RPMI7951 (cell line): ENCODE measurements at regions not wholly inside any gene's neighbourhood (a gene's known extent, or its start where the extent isn't known, plus 50 kb on each side); places are given as distances from the start of the nearest gene placed in this dataset.

Experiments
- DNase-seq: peaks from one replicate; pipeline ENCODE4 v3.0.0-alpha.2; 2012; ENCODE audit warnings: low read depth

DNA sequence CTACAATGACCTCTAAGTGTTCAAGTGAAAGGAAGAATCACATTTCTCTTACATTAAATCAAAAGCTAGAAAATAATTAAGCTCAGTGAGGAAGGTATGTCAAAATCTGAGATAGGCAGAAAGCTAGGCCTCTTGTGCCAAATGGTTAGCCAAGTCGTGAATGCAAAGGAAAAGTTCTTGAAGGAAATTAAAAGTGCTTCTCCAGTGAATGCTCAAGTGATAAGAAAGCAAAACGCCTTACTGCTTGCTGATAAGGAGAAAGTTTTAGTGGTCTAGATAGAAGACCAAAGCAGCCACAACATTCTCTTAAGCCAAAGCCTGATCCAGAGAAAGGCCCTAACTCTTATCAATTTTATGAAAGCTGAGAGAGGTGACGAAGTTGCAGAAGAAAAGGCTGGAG lies 932.3 kb upstream of the ACVR2A start:
- no peak for DNase-seq

DNA sequence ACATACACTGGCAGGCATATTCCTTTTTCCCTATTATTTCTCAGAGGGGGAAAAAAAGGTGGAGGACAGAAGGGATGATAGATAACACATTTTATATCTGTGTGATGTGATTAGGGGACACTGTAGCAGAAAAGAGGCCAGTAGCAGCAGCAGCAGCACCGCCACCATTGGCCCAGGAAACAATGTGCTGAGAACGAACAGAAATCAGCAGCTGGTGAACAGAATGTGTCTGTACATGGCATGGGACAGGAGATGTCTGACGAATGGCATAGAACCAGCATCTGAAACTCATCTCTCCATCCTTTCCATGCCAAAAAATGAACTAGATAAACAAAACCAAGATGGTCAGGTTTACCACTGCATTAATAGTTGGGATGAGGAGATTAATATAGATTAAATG lies 936.1 kb upstream of the ACVR2A start:
- DNase-seq = no peak

DNA sequence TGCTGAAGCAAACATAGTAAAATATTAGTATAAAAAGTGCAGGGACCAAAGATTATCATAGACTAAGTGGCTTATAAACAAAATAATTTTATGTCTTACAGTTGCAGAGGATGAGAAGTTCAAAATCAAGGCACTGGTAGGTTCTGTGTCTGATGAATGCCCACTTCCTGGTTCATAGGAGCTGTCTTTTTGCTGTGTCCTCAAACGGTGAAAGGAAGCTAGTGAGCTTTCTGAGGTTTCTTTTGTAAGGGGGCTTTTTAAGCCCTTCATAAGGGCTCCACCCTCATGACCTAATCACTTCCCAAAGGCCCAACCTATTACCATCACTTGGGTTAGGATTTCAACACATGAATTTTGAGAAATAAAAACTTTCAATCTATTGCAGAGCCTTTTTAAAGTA lies 946.7 kb upstream of the ACVR2A start:
- no peak for DNase-seq

DNA sequence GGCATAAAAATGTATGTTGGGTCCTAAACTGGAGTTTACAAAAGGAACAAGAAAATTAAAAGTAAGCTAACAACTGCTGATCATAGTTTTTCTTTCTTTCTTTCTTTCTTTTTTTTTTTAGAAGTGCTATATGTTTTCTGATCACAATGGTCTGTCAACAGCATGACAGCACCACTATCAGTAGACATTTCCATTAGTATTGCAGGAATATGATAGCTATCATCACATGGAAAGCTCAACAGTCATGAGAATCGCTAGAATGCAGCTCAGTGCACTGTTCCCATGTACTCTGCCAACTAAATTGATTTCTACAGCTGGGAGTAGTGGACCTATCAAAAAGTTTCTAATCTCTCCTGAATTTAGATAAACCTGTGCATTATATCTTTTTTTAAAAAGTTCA lies 950.3 kb upstream of the ACVR2A start:
- no peak for DNase-seq

DNA sequence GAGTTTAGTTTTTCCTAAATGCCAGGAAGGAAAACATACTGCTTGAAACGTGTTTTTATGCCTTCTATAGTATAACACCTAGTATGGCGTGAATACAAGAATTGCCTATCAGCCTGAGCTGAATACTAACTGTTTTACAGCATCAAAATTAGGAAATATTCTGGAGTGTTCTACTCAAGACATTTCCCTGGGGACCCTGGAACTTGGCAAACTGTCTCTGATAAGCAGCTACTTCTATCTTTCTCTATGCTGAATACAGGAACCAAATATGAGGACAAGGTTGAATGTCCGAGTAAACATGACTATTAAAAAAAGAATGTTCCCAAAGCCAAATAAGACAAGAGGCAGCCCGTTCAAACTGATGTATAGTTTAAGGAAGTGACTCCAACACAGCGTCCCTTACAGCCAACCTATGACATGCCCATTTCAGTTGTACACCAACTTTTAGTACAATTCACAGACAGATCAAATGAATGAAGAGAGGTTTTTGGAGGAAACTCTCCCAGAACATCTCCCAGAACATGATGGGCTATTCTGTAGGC lies 951.3 kb upstream of the ACVR2A start:
- no peak for DNase-seq

DNA sequence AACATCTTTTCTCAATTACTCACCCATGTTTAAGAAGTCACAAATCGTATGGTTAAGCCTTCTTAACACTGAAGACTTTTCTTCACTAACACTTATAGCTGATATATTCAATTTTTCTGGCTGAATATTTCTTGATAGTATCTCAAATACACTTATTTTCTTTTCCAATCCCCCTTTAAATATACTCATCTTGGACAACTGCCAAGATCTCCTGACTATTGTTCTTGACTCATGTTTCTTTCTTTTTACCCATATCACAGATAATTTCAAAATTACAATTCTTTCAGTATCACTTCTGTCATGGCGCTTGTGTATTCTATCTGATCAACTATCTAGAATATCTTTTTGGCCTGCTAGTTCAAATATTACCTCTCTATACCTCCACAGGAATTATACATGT lies 954.3 kb upstream of the ACVR2A start:
- DNase-seq = no peak

DNA sequence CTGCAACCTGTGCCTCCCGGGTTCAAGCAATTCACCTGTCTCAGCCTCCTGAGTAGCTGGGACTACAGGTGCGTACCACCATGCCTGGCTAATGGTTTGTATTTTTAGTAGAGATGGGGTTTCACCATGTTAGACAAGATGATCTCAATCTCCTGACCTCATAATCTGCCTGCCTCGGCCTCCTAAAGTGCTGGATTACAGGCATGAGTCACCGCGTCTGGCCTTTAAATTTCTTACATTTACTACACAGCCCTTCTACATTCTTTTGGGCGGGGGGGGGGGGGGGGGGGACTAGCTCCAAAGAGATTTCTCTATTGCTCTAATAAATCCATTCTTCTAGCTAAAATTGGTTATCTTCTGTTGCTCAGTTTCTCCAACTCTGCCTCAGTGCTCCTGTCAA lies 964.9 kb upstream of the ACVR2A start:
- DNase-seq = peak; percentile 3

DNA sequence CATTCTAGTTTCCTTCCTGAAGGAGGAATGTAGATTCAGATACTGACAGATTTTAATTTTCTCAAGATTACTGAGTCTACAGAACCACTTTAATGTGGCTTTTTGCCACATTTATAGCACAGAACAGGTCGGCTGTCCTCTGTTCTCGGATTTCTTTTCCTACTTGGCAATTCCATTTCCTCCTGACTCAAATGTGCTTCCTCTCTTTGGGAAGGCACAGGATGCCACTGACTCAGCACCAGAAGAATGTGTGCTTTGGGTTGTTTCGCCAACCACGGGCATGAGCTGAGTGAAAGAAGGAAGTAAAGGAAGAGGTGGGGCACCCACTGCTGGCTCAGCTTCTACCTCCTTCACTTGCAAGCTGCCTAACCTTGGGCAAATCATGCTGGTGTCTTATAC lies 970.6 kb upstream of the ACVR2A start:
- DNase-seq = peak; percentile 65

DNA sequence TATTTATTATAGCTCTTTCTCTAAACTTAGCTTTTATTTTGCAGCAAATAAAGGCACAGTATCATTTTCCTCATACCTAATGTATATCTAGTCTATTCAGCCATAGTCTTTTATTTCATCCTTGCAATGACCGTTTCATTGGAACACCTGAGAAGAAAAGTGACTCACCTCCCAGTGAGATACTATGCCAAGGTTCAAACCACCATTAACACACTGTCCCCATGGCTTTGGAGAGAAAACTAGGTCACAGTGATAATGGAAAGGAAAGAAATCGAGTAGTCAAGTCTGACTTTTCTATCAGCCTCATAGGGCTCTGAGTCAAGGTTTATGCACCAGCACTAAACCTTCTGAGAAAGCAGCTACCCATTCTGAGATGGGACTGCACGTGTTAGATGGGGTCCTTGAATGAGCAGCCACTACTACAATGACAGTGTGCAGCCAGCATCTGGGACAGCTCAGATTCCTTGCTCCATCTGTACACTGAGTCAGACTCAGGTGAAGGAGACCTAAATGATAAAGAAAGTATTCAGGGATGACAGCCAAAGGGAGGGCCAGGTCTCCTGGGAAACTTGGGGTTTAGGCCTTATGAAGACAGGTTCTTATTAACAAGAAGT lies 971.1 kb upstream of the ACVR2A start:
- no peak for DNase-seq

DNA sequence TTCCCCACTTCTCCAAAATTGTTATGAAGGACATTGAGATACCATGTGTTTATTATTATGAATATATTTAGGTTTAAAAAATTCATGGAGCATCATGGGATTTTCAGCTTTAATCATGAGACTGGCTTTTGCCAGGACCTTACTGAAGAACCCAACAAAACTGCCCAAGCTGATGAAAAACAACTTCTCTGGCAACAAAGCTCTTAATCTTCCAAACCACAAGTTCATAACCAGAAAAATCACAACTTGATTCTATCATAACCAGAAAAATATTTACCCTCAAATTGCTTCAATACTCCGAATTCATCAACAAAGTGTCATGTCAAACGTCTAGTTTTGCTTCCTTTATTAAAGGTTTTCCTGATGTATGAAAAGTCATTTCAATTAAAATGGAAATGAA lies 971.8 kb upstream of the ACVR2A start:
- no peak for DNase-seq

DNA sequence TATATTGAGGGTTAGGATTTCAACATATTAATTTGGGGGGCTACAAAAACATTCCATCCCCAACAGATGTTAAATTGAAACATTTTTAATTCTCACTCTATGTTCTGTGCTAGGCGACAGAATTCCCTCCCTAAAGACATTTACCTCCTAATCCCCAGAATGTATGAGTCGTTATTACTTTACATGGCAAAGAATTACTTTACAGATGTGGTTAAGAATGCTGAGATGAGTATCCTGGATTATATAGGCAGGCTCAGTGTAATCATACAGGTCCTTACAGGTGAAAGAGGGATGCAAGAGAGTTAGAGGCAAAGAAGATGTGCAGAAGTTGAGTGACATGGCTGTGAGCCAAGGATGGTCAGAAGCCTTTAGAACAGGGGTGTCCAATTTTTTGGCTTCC lies 974.1 kb upstream of the ACVR2A start:
- no peak for DNase-seq

DNA sequence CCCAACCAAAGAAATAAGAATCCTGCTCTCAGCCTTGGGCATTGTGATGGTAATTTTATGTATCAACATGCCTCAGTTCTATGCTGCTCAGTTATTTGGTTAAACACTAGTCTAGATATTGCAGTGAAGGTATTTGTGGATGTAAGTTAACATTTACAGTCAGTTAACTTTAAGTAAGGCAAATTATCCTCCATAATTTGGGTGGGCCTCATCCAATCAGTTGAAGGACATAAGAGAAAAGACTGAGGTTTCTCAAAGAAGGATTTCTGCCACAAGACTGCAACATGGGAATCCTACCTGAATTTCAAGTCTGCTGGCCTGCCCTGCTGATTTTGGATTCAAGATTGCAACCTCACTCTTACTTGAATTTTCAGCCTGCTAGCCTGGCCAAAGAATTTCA lies 975.5 kb upstream of the ACVR2A start:
- no peak for DNase-seq

DNA sequence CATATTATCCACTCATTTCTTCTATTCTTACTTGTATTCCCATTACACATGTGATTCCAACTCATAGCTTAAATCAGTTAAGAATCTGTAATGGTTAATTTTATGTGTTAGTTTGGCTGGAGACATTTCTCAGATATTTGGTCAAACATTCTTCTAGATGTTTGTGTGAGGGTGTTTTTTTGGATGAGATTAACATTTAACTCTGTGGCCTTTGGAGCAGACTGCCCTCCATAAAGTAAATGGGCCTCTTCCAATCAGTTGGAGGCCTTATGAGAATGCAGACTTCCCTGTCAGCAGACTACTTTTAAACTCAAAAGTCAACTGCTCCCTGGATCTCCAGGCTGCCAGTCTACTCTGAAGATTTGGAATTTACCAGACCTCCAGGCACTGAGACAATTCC lies 976.8 kb upstream of the ACVR2A start:
- no peak for DNase-seq

DNA sequence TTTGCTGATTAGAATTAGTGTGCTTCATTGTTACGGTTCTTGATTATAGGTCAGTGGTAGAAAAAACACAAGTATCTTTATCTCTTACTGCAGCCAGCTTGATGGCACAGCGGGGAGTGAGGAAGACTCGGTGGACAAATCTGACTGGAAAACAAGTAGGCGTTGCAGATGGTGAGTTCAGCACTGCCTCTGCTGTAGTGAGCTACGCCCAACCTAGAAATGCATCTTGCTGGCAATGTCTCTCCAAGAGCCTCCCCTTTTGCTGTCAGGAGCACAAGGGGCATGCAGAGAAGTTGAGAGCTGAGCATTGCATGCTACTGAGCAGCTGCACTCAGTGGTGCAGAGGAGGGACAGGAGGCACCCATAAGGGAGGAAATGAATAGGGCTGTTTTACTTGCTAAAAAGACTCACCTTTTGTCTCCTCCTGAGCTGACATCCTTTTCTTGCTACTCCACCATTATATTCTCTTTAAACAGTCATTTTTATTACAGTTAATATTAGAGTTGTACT lies 977.3 kb upstream of the ACVR2A start:
- no peak for DNase-seq

DNA sequence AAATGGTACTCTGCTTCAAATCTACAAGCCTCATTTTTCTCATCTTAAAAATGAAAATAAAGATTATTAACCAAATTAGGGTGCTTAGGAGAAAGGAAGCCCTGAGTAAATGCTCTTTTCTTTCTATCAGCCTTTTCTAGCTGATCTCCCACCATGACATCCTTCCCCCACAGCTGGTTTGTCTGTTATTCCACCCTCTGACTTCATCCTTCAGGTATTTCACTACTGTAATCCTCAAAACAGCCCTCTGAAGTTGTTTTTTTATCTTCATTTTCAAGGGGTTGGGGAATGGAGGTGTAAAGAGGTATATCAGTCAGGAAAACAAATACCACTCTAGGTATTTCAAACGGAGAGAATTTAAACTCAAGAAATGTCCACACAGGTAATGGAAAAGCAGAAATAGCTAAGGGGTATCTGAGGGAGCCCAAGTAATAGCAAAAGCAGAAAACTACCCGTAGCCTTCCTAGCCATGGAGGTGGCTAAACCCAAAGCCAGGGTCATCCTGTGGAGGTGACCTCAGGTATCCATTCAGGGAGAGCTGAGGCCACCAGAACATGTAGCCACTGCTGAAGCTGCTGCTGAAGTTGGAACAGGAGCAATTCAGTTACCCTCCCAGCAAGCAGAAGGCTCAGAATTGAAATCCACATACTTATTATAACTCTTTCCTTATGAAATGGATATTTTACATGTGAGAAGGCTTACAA lies 990.9 kb upstream of the ACVR2A start:
- DNase-seq = no peak

DNA sequence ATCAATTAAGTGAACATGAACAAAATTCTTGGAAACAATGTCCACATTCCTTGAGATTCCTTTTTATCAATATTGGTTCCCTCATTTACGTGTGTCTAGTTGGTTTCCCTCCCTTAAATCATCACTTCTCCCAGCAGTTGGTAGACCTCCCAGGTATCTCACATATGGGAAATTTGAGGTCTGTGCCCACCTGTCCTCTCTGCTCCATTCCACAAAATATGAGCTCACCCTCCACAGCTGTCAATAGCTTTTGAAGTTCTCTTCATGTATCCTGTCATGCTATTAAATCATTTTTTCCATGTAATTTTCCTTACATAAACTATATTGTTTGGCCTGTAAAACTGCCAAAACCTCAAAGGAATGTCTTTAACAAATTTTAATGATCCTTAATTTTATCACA lies 992.2 kb upstream of the ACVR2A start:
- DNase-seq = no peak

DNA sequence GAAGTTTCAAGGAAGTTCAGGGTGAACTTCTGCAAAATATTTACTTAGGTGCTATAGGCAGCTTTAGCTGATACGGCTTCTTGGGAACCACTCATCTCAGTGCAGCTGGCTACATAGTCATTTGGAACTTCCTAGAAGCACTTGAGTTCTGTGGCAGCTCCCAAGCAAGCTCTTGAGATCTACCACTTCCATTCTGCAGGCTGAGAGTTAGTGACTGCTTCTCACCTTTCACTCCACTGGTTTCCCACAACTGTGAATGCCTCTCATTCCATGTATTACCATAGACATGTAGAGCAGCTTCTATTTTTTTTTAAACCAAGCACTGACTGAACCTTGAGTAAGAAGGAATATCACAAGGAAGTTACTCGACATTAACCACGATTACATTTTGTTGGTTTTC lies 994.1 kb upstream of the ACVR2A start:
- no peak for DNase-seq

DNA sequence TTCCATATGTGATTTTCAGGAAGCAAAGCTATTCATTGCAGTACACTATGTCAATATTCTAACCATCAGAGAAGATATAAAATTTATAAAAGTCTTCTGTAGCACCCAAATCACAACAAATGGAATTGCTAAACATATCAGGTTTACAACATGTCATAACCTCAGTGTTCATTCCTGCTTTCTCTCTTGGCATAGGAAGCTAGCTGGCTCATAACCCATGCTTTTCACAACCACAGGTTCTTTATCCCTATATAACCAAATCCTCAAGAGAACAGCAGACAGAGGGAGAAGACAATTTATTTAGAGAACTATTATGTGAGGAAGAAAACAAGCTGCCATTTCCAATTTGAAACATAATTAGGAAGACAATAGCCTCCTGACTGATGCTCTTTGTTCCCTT lies 997.0 kb upstream of the ACVR2A start:
- no peak for DNase-seq

DNA sequence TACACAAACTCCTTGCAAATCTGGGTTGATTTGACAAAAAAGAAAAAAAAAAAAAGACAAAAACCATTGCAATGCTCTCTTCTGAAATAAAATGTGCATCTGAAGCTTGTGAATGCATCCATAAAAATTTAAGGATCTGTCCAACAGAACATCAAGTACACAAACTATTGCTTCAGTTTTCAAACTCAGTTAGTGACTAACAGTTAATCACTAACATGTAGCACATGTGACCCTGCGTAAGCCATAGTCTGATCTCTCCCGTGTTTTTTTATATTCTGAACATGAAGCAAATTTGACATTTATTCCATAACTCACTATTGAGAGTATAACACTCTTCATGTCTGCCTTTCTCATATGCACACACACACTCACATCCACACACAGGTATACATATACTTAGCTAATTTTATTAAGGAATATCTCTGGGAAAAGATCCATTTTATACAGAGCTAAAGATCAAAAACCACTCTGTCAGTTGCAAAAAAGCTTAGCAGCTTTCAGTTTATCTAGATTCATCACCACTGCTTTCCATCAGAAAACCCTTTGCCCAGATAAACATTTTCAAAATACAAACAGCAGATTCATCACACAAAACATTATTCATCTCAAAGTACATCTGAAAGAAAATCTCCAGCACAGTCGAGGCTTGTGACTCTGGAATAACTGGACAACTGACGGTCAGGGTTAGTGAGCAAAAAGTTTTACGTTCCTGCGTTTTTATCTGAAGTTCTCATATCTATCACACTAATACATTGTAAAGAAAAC lies 1000.4 kb upstream of the ACVR2A start:
- DNase-seq = peak; percentile 11

DNA sequence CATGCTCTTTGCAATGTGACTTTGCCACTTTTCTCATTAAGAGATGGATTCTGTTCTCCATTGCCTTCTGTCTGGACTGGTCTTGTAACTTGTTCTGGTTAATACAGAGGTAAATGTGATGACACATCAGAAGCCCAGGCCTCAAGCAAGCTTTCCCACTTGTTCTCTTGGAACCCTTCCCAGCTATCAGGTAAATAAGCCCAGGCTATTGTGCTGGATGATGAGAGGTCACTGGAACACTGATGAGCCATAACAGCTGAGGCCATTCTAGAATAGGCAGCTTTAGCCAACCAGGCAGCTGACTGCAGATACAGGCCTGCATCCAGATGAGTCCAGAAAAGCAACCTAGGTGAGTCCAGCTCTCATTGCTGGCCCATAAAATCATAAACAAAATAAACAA lies 1007.0 kb upstream of the ACVR2A start:
- no peak for DNase-seq

DNA sequence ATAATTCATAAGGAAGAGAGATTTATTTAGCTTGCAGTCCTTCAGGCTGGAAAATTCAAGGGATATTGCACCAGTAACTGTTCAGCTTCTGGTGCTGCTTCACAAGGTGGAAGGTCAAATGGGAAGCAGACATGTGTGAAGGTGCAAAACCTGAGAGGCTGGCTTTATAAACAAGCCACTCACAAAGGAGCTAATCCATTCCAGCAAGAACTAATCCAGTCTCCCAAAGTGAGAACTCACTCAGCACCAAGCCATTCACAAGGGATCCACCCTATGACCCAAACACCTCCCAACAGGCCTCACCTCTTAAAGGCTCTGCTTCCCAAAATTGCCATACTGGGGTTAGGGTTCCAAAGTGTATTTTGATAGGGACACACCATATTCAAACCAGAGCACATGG lies 1018.4 kb upstream of the ACVR2A start:
- no peak for DNase-seq

DNA sequence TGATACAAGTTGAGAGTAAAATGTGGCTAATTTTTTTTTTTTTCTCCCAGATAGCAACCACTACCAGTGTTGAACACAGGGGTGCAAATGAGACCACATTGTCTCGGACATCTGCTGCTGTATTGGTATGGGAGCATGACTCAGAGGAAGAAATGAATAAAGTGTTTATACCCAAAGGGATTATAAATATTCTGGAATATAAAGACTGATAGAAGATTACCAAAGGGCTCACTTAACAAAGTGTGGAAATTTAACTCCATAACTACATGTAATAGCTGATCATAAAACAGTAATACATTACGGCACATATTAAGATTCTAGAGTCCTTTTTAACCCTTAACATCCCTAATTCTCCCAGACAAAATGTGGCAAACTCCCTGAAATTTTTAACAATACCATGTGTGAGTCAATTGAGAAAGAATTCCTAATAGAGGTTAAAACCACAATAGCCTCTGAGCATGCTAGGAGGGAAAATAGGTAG lies 1023.0 kb upstream of the ACVR2A start:
- DNase-seq = peak; percentile 51

DNA sequence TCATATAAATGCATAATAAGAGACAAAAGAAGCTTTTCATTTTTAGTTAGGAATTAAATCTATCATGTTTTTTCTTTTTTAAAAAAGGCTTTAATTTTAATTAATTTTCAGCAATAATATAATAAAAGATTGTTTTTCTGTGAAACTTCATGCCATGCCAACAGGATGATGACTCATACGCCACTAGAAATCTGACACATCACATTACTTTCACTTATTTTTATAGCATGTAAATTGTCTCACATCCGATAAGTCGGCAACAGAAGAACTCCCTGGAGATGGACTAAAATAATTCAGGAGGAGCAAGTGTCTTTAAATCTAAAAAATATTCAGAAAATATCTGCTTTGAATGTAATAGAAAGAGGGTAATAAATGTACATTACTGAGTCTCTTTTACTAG lies 1024.2 kb upstream of the ACVR2A start:
- DNase-seq = peak; percentile 55
